ENCODE measurements at regions not wholly inside any gene's neighbourhood (a gene's known extent, or its start where the extent isn't known, plus 50 kb on each side); places are given as distances from the start of the nearest gene placed in this dataset.

DNA sequence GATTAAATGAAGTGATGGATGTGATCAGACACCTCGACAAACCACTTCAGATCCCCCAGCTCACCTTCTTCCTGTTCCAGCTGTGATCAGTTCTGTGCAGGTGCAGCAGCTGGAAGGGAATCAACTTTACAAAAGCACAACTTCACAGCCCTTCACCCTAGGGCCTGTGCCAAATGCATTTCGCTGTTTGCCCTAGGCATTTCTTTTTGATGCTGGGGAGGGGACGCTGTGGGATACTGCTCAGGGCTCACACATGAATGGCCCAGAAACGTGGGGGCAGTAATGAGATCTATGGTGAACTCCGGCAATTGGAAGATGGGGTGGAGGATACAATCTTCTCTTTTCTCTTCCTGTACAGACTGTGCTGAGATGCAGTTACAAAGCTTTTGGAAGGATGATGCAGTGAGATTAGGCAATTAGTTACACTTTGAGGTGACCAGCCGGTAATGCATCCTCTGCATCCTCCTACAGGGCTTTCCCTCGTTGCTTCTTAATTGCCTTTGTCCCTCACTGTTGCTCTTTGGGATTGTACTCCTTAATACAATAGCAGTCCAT, 215.1 kb upstream of the PITX2 start:
- intact Hi-C loops (cut with micrococcal nuclease) (loop anchor here (10.0 kb wide), 1 partner anchor 447 kb away; no protein-coding TSS in a partner anchor), in situ Hi-C loops (cut with MboI) (no loop called here)
- H3K9me1 ChIP-seq (ENCODE audit: control insufficient read depth, insufficient read depth, low read length): no peaks in the 10 kb centered on the region
- no peaks in the 10 kb centered on the region for H3K4me1 ChIP-seq (replicated peaks in 1 of 2; ENCODE audit: control insufficient read depth in 2 of 2, insufficient read depth in 2 of 2, low read length in 2 of 2)
- FAIRE-seq (no peak), DNase-seq (ENCODE audit: extremely low read depth in 1 of 4, low spot score in 3 of 4) (no peak), ATAC-seq (no peak)
- no peaks in the 10 kb centered on the region for H4K20me1 ChIP-seq (replicated peaks; ENCODE audit: control insufficient read depth, insufficient read depth, low read length)
- H3K9ac ChIP-seq (ENCODE audit: insufficient read depth in 1 of 2, low read depth in 2 of 2, low read length in 2 of 2): no peak overlapping the region
- no peaks in the 10 kb centered on the region for H3K36me3 ChIP-seq (ENCODE audit: control insufficient read depth, insufficient read depth, low read length)
- CTCF ChIA-PET (ENCODE audit: low intra/inter-chr PET ratio): no interaction called here
- H3K9me3 ChIP-seq (replicated peaks; ENCODE audit: control insufficient read depth, insufficient read depth, low read depth, low read length): 0 out of 2 replicates have a peak, but pooled peaks cover 2% of the 10 kb centered on the region
- POLR2A ChIA-PET: no interaction called here
- H2AFZ ChIP-seq (ENCODE audit: low read depth, low read length): no peak overlapping the region
- H3K4me2 ChIP-seq (ENCODE audit: insufficient read depth, low read length): no peak overlapping the region
- H3K27ac ChIP-seq (ENCODE audit: extremely low read depth, low read depth, low read length): no peak overlapping the region
- WGBS (ENCODE audit: insufficient coverage, low coverage, missing lambda C conversion rate): 0% methylated on average over 7 of the region's 7 CpGs
- H3K27me3 ChIP-seq (ENCODE audit: control insufficient read depth in 2 of 2, insufficient read depth in 2 of 2, low read length in 2 of 2): no peaks in the 10 kb centered on the region
- TF ChIP-seq HMGN3 (IDR thresholded peaks at IDR 0.05; ENCODE audit: borderline replicate concordance, extremely low read depth, insufficient read length, low read depth, low read length) (no peak), E4F1 (CRISPR knock-in tag; IDR thresholded peaks at IDR 0.05; ENCODE audit: borderline replicate concordance) (no peak), TGIF2 (CRISPR knock-in tag; IDR thresholded peaks at IDR 0.05) (no peak), PREB (CRISPR knock-in tag; IDR thresholded peaks at IDR 0.05) (no peak), CSDE1 (IDR thresholded peaks at IDR 0.05) (no peak), NCOA4 (IDR thresholded peaks at IDR 0.05; ENCODE audit: partially characterized antibody) (no peak), IFI16 (CRISPR knock-in tag; IDR thresholded peaks at IDR 0.05) (no peak), ZSCAN29 (IDR thresholded peaks at IDR 0.05) (no peak)
- TF ChIP-seq, protein P1, sequence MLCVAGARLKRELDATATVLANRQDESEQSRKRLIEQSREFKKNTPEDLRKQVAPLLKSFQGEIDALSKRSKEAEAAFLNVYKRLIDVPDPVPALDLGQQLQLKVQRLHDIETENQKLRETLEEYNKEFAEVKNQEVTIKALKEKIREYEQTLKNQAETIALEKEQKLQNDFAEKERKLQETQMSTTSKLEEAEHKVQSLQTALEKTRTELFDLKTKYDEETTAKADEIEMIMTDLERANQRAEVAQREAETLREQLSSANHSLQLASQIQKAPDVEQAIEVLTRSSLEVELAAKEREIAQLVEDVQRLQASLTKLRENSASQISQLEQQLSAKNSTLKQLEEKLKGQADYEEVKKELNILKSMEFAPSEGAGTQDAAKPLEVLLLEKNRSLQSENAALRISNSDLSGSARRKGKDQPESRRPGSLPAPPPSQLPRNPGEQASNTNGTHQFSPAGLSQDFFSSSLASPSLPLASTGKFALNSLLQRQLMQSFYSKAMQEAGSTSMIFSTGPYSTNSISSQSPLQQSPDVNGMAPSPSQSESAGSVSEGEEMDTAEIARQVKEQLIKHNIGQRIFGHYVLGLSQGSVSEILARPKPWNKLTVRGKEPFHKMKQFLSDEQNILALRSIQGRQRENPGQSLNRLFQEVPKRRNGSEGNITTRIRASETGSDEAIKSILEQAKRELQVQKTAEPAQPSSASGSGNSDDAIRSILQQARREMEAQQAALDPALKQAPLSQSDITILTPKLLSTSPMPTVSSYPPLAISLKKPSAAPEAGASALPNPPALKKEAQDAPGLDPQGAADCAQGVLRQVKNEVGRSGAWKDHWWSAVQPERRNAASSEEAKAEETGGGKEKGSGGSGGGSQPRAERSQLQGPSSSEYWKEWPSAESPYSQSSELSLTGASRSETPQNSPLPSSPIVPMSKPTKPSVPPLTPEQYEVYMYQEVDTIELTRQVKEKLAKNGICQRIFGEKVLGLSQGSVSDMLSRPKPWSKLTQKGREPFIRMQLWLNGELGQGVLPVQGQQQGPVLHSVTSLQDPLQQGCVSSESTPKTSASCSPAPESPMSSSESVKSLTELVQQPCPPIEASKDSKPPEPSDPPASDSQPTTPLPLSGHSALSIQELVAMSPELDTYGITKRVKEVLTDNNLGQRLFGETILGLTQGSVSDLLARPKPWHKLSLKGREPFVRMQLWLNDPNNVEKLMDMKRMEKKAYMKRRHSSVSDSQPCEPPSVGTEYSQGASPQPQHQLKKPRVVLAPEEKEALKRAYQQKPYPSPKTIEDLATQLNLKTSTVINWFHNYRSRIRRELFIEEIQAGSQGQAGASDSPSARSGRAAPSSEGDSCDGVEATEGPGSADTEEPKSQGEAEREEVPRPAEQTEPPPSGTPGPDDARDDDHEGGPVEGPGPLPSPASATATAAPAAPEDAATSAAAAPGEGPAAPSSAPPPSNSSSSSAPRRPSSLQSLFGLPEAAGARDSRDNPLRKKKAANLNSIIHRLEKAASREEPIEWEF (CRISPR knock-in tag; IDR thresholded peaks at IDR 0.05): no peak
- TF ChIP-seq, protein P2, sequence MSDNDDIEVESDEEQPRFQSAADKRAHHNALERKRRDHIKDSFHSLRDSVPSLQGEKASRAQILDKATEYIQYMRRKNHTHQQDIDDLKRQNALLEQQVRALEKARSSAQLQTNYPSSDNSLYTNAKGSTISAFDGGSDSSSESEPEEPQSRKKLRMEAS (CRISPR knock-in tag; IDR thresholded peaks at IDR 0.05): no peak
- H3K79me2 ChIP-seq (ENCODE audit: control insufficient read depth, insufficient read depth, low read length): no peaks in the 10 kb centered on the region
- no peak overlapping the region for H3K4me3 ChIP-seq
- no TSS peak for BruUV-seq (replicated peaks)
